ENCODE measurements at regions not wholly inside any gene's neighbourhood (a gene's known extent, or its start where the extent isn't known, plus 50 kb on each side); places are given as distances from the start of the nearest gene placed in this dataset.

GRCh38 chr3:66825375-66825774 is 172.7 kb upstream of the KBTBD8 start (continued):
- TF ChIP-seq ZBTB33 (IDR thresholded peaks at IDR 0.05) (no peak), HNF4A (conservative IDR thresholded peaks at IDR 0.05) (peak; percentile 89 to 97), MAX (IDR thresholded peaks at IDR 0.05) (peak; percentile 11), SP1 (IDR thresholded peaks at IDR 0.05) (peak; percentile 81)

- 86% methylated on average over 6 of the region's 6 CpGs for whole genome bisulfite sequencing
- no peak for DNase-seq (ENCODE audit: low spot score)
- Histone ChIP-seq H3K27ac (ENCODE audit: low read depth in 1 of 2, low read length in 2 of 2) (peak overlapping the region; percentile 55 to 65), H3K4me3 (ENCODE audit: low read depth in 1 of 3, low read length in 3 of 3) (no peak overlapping the region), H3K4me1 (ENCODE audit: control insufficient read depth in 4 of 4, insufficient read depth in 4 of 4, low read length in 3 of 4) (peaks cover 10 to 18% (median 13%) of the 10 kb centered on the region in 4 donors), H3K9ac (ENCODE audit: low read depth in 1 of 2, low read length in 2 of 2) (no peak overlapping the region), H3K9me3 (ENCODE audit: control insufficient read depth in 4 of 4, low read length in 3 of 4) (no peaks in the 10 kb centered on the region), H3K36me3 (ENCODE audit: control insufficient read depth in 4 of 4, insufficient read depth in 3 of 4, low read depth in 1 of 4, low read length in 3 of 4) (no peaks in the 10 kb centered on the region), H3K27me3 (ENCODE audit: control insufficient read depth in 4 of 4, insufficient read depth in 4 of 4, low read length in 3 of 4) (no peaks in the 10 kb centered on the region)
- TF ChIP-seq RXRA (IDR thresholded peaks at IDR 0.05) (no peak), NR2F2 (IDR thresholded peaks at IDR 0.05) (no peak), SP1 (IDR thresholded peaks at IDR 0.05) (no peak), HNF4G (IDR thresholded peaks at IDR 0.05) (no peak), ZBTB33 (IDR thresholded peaks at IDR 0.05) (no peak), FOXA1 (IDR thresholded peaks at IDR 0.05) (no peak), MAX (IDR thresholded peaks at IDR 0.05) (no peak), RAD21 (IDR thresholded peaks at IDR 0.05) (no peak), JUND (IDR thresholded peaks at IDR 0.05) (no peak), EGR1 (IDR thresholded peaks at IDR 0.05; ENCODE audit: low read depth in 2 of 2) (no peak), CTCF (IDR thresholded peaks at IDR 0.05; ENCODE audit: low read depth, low read length, missing input control) (no peak), GABPA (IDR thresholded peaks at IDR 0.05 in 1 of 2, conservative IDR thresholded peaks at IDR 0.05 in 1 of 2) (no peak), REST (IDR thresholded peaks at IDR 0.05) (no peak), ATF3 (IDR thresholded peaks at IDR 0.05) (no peak), FOXA2 (IDR thresholded peaks at IDR 0.05) (no peak), TAF1 (conservative IDR thresholded peaks at IDR 0.05) (no peak), YY1 (IDR thresholded peaks at IDR 0.05) (no peak), HNF4A (conservative IDR thresholded peaks at IDR 0.05) (no peak)
These were observed 170.4 kb upstream of the KBTBD8 start for GRCh38 chr3:66827726-66828125.

All from liver (tissue), 8 donors.